Loucy (cell line): ENCODE measurements at regions not wholly inside any gene's neighbourhood (a gene's known extent, or its start where the extent isn't known, plus 50 kb on each side); places are given as distances from the start of the nearest gene placed in this dataset.
A peak's percentile ranks its signal among the peaks of the same experiment; 100 is the strongest.
"Not testable (repeated sequence)": the region's sequence is repeated elsewhere in the genome, so short reads cannot be mapped to it uniquely, and the experiment has no call there.

Source experiments
- H2AFZ ChIP-seq: fragments of 200-600 bp; sonication (generic); 2 replicates; pipeline ENCODE4 v1.6.0; 2016; ENCODE audit warnings: antibody characterized with exemption, mild to moderate bottlenecking, low read length, moderate library complexity
- H3F3A ChIP-seq: fragments of 200-600 bp; 2 replicates; pipeline ENCODE4 v1.6.0; 2016; ENCODE audit warnings: antibody characterized with exemption, low read depth, mild to moderate bottlenecking
- H3K27me3 ChIP-seq: fragments of 200-600 bp; sonication (generic); 2 replicates; pipeline ENCODE4 v1.6.1; 2014; ENCODE audit warnings: low read length, mild to moderate bottlenecking; ENCODE audit not compliant: insufficient read depth, poor library complexity, severe bottlenecking
- H3K36me3 ChIP-seq: fragments of 200-600 bp; sonication (generic); 2 replicates; pipeline ENCODE4 v1.6.1; 2016; ENCODE audit warnings: low read length; ENCODE audit not compliant: insufficient read depth
- H3K4me1 ChIP-seq: fragments of 200-600 bp; sonication (generic); 2 replicates; pipeline ENCODE4 v1.5.1; 2014; ENCODE audit warnings: low read length, mild to moderate bottlenecking; ENCODE audit not compliant: insufficient read depth, poor library complexity, severe bottlenecking
- H3K4me2 ChIP-seq: fragments of 200-600 bp; sonication (generic); 2 replicates; pipeline ENCODE4 v1.6.0; 2014; ENCODE audit warnings: antibody characterized with exemption, low read length, low read depth, mild to moderate bottlenecking; ENCODE audit not compliant: poor library complexity, severe bottlenecking
- H3K4me3 ChIP-seq: fragments of 200-600 bp; sonication (generic); 2 replicates; pipeline ENCODE4 v1.5.1; 2014; ENCODE audit warnings: low read length, mild to moderate bottlenecking, mixed read lengths; ENCODE audit not compliant: poor library complexity, severe bottlenecking
- H3K79me2 ChIP-seq: fragments of 200-600 bp; sonication (generic); 2 replicates; pipeline ENCODE4 v1.6.1; 2014; ENCODE audit warnings: low read length; ENCODE audit not compliant: insufficient read depth
- H3K9ac ChIP-seq: fragments of 200-600 bp; sonication (generic); 2 replicates; pipeline ENCODE4 v1.6.0; 2014; ENCODE audit warnings: mild to moderate bottlenecking, low read depth, low read length, moderate library complexity; ENCODE audit not compliant: poor library complexity, severe bottlenecking
- H3K9me2 ChIP-seq: fragments of 200-600 bp; sonication (generic); replicated peaks from 2 replicates; pipeline ENCODE4 v1.6.1; 2016; ENCODE audit warnings: low read depth, low read length, mixed read lengths
- H3K9me3 ChIP-seq: fragments of 200-600 bp; sonication (generic); 2 replicates; pipeline ENCODE4 v1.6.1; 2014; ENCODE audit warnings: mild to moderate bottlenecking, antibody characterized with exemption, low read length, low read depth; ENCODE audit not compliant: insufficient read depth
- H4K20me1 ChIP-seq: fragments of 200-600 bp; sonication (generic); 2 replicates; pipeline ENCODE4 v1.6.0; 2014; ENCODE audit warnings: antibody characterized with exemption, low read length, mild to moderate bottlenecking; ENCODE audit not compliant: insufficient read depth, poor library complexity, severe bottlenecking
- CTCF ChIP-seq: fragments of 200-600 bp; sonication (generic); conservative IDR thresholded peaks from 2 replicates; pipeline ENCODE4 v1.5.1; 2014; ENCODE audit warnings: mild to moderate bottlenecking, antibody characterized with exemption, low read length
- EZH2phosphoT487 ChIP-seq: fragments of 200-600 bp; IDR thresholded peaks from 2 replicates; pipeline ENCODE4 v1.6.1; 2018; ENCODE audit warnings: antibody characterized with exemption, mild to moderate bottlenecking, moderate library complexity, borderline replicate concordance

GRCh38 chrX:73987166-73987565, 134.7 kb upstream of the XIST start:
- Histone ChIP-seq H3K4me3 (no peak overlapping the region), H3K4me1 (no peaks in the 10 kb centered on the region), H3K9me3 (no peaks in the 10 kb centered on the region), H4K20me1 (no peaks in the 10 kb centered on the region), H3K9me2 (no peaks in the 10 kb centered on the region), H3K4me2 (no peak overlapping the region), H3K27me3 (no peaks in the 10 kb centered on the region), H3K9ac (no peak overlapping the region), H3K79me2 (peaks cover 23% of the 10 kb centered on the region; the same call in 1 of the 2 replicates), H3F3A (no peaks in the 10 kb centered on the region), H3K36me3 (no peaks in the 10 kb centered on the region), H2AFZ (no peak overlapping the region)
- TF ChIP-seq EZH2phosphoT487: no peak

- no peak overlapping the region for H3K4me3 ChIP-seq
- H4K20me1 ChIP-seq: peaks cover 18% of the 10 kb centered on the region
- H2AFZ ChIP-seq: no peak overlapping the region
- H3K4me2 ChIP-seq: no peak overlapping the region
- no peaks in the 10 kb centered on the region for H3K36me3 ChIP-seq
- no peaks in the 10 kb centered on the region for H3K9me2 ChIP-seq
- peaks cover 10% of the 10 kb centered on the region for H3K4me1 ChIP-seq
- TF ChIP-seq CTCF (no peak), EZH2phosphoT487 (no peak)
- no peak overlapping the region for H3K9ac ChIP-seq
- H3K27me3 ChIP-seq: no peaks in the 10 kb centered on the region
- H3K79me2 ChIP-seq: peaks cover 46% of the 10 kb centered on the region; the same call in 1 of the 2 replicates
- H3K9me3 ChIP-seq: no peaks in the 10 kb centered on the region
- H3F3A ChIP-seq: no peaks in the 10 kb centered on the region
Measured at GRCh38 chrX:73979551-73980131, 127.1 kb upstream of the XIST start.

DNA sequence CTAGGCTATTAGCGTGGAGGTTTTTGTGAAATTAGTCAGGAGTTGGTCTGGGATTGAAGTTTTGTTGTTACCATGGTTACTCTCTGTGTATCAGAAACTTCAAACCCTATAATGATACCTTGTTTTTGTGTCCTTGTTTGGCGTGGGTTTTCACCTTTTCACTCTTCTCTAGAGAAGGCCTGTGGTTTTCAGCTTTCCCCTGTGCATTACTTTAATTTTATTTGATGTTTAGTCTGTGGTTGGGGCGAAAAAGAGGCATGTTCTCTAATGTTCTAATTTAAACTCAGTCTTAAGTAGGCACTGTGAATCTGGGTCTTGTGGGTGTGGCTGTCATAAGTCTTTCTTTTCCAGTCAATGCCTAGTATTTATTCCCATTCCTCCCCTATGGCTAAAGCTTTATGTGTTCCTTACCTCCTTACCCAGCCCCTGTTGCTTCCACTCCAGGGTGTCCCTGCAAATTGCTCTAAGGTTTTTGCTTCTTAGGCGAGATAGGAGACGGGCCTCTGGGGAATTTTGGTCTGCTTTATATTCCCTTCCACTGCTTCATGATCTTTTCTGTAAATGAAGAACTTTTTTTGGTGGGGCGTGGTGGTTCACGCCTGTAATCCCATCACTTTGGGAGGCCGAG, 125.1 kb upstream of the XIST start:
- H3K4me1 ChIP-seq: peaks cover 10% of the 10 kb centered on the region
- TF ChIP-seq CTCF (no peak), EZH2phosphoT487 (no peak)
- no peaks in the 10 kb centered on the region for H3K9me2 ChIP-seq
- no peaks in the 10 kb centered on the region for H3K36me3 ChIP-seq
- no peaks in the 10 kb centered on the region for H3F3A ChIP-seq
- H3K9ac ChIP-seq: no peak overlapping the region
- no peaks in the 10 kb centered on the region for H3K9me3 ChIP-seq
- no peaks in the 10 kb centered on the region for H3K27me3 ChIP-seq
- H3K4me3 ChIP-seq: no peak overlapping the region
- H4K20me1 ChIP-seq: peaks cover 19% of the 10 kb centered on the region
- peaks cover 52% of the 10 kb centered on the region for H3K79me2 ChIP-seq
- H2AFZ ChIP-seq: no peak overlapping the region
- H3K4me2 ChIP-seq: peak overlapping the region; percentile 24

GRCh38 chrX:73967461-73967860, 114.9 kb upstream of the XIST start:
- H3K36me3 ChIP-seq, H3K4me3 ChIP-seq, H3K27me3 ChIP-seq, H3K4me2 ChIP-seq, H2AFZ ChIP-seq, H3F3A ChIP-seq, H3K9me2 ChIP-seq, H3K9ac ChIP-seq, H3K4me1 ChIP-seq, H3K9me3 ChIP-seq: not testable (repeated sequence)
- Histone ChIP-seq H3K79me2 (peaks cover 50% of the 10 kb centered on the region), H4K20me1 (peaks cover 28% of the 10 kb centered on the region)
